Neural progenitor cell (in vitro differentiated cells): ENCODE measurements at regions not wholly inside any gene's neighbourhood (a gene's known extent, or its start where the extent isn't known, plus 50 kb on each side); places are given as distances from the start of the nearest gene placed in this dataset.

Source experiments
- DNase-seq: peaks from one replicate; pipeline ENCODE4 v3.0.0-alpha.2; 2016; ENCODE audit warnings: low spot score
- H2AFZ ChIP-seq: fragments of 200-600 bp; sonication (generic); replicated peaks from 2 replicates; pipeline ENCODE4 v1.6.1; 2016; ENCODE audit warnings: antibody characterized with exemption
- H3F3A ChIP-seq: fragments of 200-600 bp; sonication (generic); 2 replicates; pipeline ENCODE4 v1.6.1; 2016; ENCODE audit warnings: antibody characterized with exemption, low read depth
- H3K27ac ChIP-seq: fragments of 200-600 bp; sonication (generic); 2 replicates; pipeline ENCODE4 v1.5.1; 2016; ENCODE audit warnings: mild to moderate bottlenecking
- H3K27me3 ChIP-seq: fragments of 200-600 bp; sonication (generic); 2 replicates; pipeline ENCODE4 v1.6.1; 2016; ENCODE audit warnings: mild to moderate bottlenecking, moderate library complexity
- H3K36me3 ChIP-seq: fragments of 200-600 bp; sonication (generic); 2 replicates; pipeline ENCODE4 v1.5.1; 2016
- H3K4me1 ChIP-seq: fragments of 200-600 bp; sonication (generic); 2 replicates; pipeline ENCODE4 v1.6.1; 2016; ENCODE audit warnings: mixed run types
- H3K4me2 ChIP-seq: fragments of 200-600 bp; sonication (generic); 2 replicates; pipeline ENCODE4 v1.6.1; 2016
- H3K4me3 ChIP-seq: fragments of 200-600 bp; sonication (generic); 2 replicates; pipeline ENCODE4 v1.5.1; 2016
- H3K79me2 ChIP-seq: fragments of 200-600 bp; sonication (generic); 2 replicates; pipeline ENCODE4 v1.6.1; 2016; ENCODE audit warnings: low read depth
- H3K9ac ChIP-seq: fragments of 200-600 bp; sonication (generic); 2 replicates; pipeline ENCODE4 v1.6.1; 2016
- H3K9me3 ChIP-seq: fragments of 200-600 bp; sonication (generic); 2 replicates; pipeline ENCODE4 v1.5.1; 2016; ENCODE audit warnings: low read depth
- H4K20me1 ChIP-seq: fragments of 200-600 bp; sonication (generic); 2 replicates; pipeline ENCODE4 v1.6.1; 2016; ENCODE audit warnings: low read depth
- H3K27ac Mint-ChIP-seq: 3 replicates; pipeline ENCODE4 v1.8.0; 2021; ENCODE audit warnings: mixed read lengths
- H3K27me3 Mint-ChIP-seq: 2 replicates; pipeline ENCODE4 v1.8.0; 2022; ENCODE audit warnings: low read depth, mild to moderate bottlenecking, inconsistent platforms, moderate library complexity, mixed read lengths; ENCODE audit not compliant: insufficient read depth
- H3K36me3 Mint-ChIP-seq: 3 replicates; pipeline ENCODE4 v1.8.0; 2021; ENCODE audit warnings: mixed read lengths
- H3K4me1 Mint-ChIP-seq: 3 replicates; pipeline ENCODE4 v1.8.0; 2021; ENCODE audit warnings: mixed read lengths
- H3K4me3 Mint-ChIP-seq: 3 replicates; pipeline ENCODE4 v1.8.0; 2021; ENCODE audit warnings: mild to moderate bottlenecking, moderate library complexity, mixed read lengths
- H3K9me3 Mint-ChIP-seq: 3 replicates; pipeline ENCODE4 v1.8.0; 2020; ENCODE audit warnings: mixed read lengths
- CTCF ChIP-seq: fragments of 200-600 bp; sonication (generic); IDR thresholded peaks from 2 replicates; pipeline ENCODE4 v1.5.1; 2017; ENCODE audit warnings: antibody characterized with exemption, mild to moderate bottlenecking
- EZH2 ChIP-seq: fragments of 200-600 bp; sonication (generic); IDR thresholded peaks from 2 replicates; pipeline ENCODE4 v1.6.1; 2017; ENCODE audit warnings: antibody characterized with exemption, mild to moderate bottlenecking, moderate library complexity
- EZH2phosphoT487 ChIP-seq: fragments of 200-600 bp; sonication (generic); IDR thresholded peaks from 2 replicates; pipeline ENCODE4 v1.6.1; 2017; ENCODE audit warnings: antibody characterized with exemption

- Histone ChIP-seq H3K36me3 (no peaks in the 10 kb centered on the region), H3K4me2 (no peak overlapping the region), H3K27ac (no peak overlapping the region), H3K79me2 (no peaks in the 10 kb centered on the region), H3K4me1 (no peaks in the 10 kb centered on the region), H2AFZ (no peak overlapping the region), H3K27me3 (no peaks in the 10 kb centered on the region), H3K9ac (no peak overlapping the region), H3K4me3 (no peak overlapping the region), H3F3A (no peaks in the 10 kb centered on the region), H3K9me3 (no peaks in the 10 kb centered on the region), H4K20me1 (no peaks in the 10 kb centered on the region)
- TF ChIP-seq CTCF (no peak), EZH2 (no peak), EZH2phosphoT487 (no peak)
- DNase-seq: no peak
- Mint-ChIP-seq H3K4me1 (peaks cover 4% of the 10 kb centered on the region), H3K9me3 (peaks cover 1% of the 10 kb centered on the region), H3K36me3 (no peaks in the 10 kb centered on the region), H3K4me3 (no peak overlapping the region), H3K27ac (no peak overlapping the region), H3K27me3 (peaks cover 6% of the 10 kb centered on the region)
Measured at GRCh38 chr1:229894532-229894931, 172.5 kb upstream of the GALNT2 start.

- Histone ChIP-seq H3K9me3 (no peaks in the 10 kb centered on the region), H4K20me1 (no peaks in the 10 kb centered on the region), H3K4me1 (no peaks in the 10 kb centered on the region), H3K36me3 (no peaks in the 10 kb centered on the region), H3K4me3 (no peak overlapping the region), H3F3A (no peaks in the 10 kb centered on the region), H3K27ac (no peak overlapping the region), H3K79me2 (no peaks in the 10 kb centered on the region), H3K27me3 (no peaks in the 10 kb centered on the region), H2AFZ (no peak overlapping the region), H3K4me2 (no peak overlapping the region), H3K9ac (no peak overlapping the region)
- Mint-ChIP-seq H3K36me3 (no peaks in the 10 kb centered on the region), H3K9me3 (peaks cover 1% of the 10 kb centered on the region), H3K27ac (no peak overlapping the region), H3K27me3 (peaks cover 6% of the 10 kb centered on the region), H3K4me1 (peaks cover 4% of the 10 kb centered on the region), H3K4me3 (no peak overlapping the region)
- TF ChIP-seq EZH2 (no peak), EZH2phosphoT487 (no peak), CTCF (no peak)
- DNase-seq: no peak
Measured at GRCh38 chr1:229895605-229896004, 171.4 kb upstream of the GALNT2 start.

- no peaks in the 10 kb centered on the region for H3F3A ChIP-seq
- H3K36me3 Mint-ChIP-seq: no peaks in the 10 kb centered on the region
- H3K27me3 Mint-ChIP-seq: peaks cover 6% of the 10 kb centered on the region
- no peak overlapping the region for H3K27ac ChIP-seq
- H3K36me3 ChIP-seq: no peaks in the 10 kb centered on the region
- TF ChIP-seq EZH2 (no peak), CTCF (no peak), EZH2phosphoT487 (no peak)
- no peaks in the 10 kb centered on the region for H3K4me1 ChIP-seq
- H4K20me1 ChIP-seq: no peaks in the 10 kb centered on the region
- H2AFZ ChIP-seq: no peak overlapping the region
- H3K79me2 ChIP-seq: no peaks in the 10 kb centered on the region
- H3K4me2 ChIP-seq: no peak overlapping the region
- H3K9ac ChIP-seq: no peak overlapping the region
- H3K4me1 Mint-ChIP-seq: peaks cover 4% of the 10 kb centered on the region
- no peaks in the 10 kb centered on the region for H3K9me3 ChIP-seq
- H3K4me3 ChIP-seq: no peak overlapping the region
- no peaks in the 10 kb centered on the region for H3K27me3 ChIP-seq
- no peak for DNase-seq
- peaks cover 1% of the 10 kb centered on the region for H3K9me3 Mint-ChIP-seq
- no peak overlapping the region for H3K4me3 Mint-ChIP-seq
- H3K27ac Mint-ChIP-seq: no peak overlapping the region
Measured at GRCh38 chr1:229896306-229896705, 170.7 kb upstream of the GALNT2 start.

GRCh38 chr1:229896861-229897260, 170.2 kb upstream of the GALNT2 start:
- peaks cover 6% of the 10 kb centered on the region for H3K27me3 Mint-ChIP-seq
- H3K36me3 Mint-ChIP-seq: no peaks in the 10 kb centered on the region
- Histone ChIP-seq H3K4me2 (no peak overlapping the region), H3K9me3 (no peaks in the 10 kb centered on the region), H3K79me2 (no peaks in the 10 kb centered on the region), H3K36me3 (no peaks in the 10 kb centered on the region), H3F3A (no peaks in the 10 kb centered on the region), H3K9ac (no peak overlapping the region), H3K27ac (no peak overlapping the region), H3K4me1 (no peaks in the 10 kb centered on the region), H3K27me3 (no peaks in the 10 kb centered on the region), H3K4me3 (no peak overlapping the region), H2AFZ (no peak overlapping the region), H4K20me1 (no peaks in the 10 kb centered on the region)
- TF ChIP-seq CTCF: no peak
- no peak overlapping the region for H3K4me3 Mint-ChIP-seq
- H3K27ac Mint-ChIP-seq: no peak overlapping the region
- H3K9me3 Mint-ChIP-seq: peaks cover 5% of the 10 kb centered on the region
- DNase-seq: no peak
- peaks cover 4% of the 10 kb centered on the region for H3K4me1 Mint-ChIP-seq
